ENCODE measurements at regions not wholly inside any gene's neighbourhood (a gene's known extent, or its start where the extent isn't known, plus 50 kb on each side); places are given as distances from the start of the nearest gene placed in this dataset.

DNA sequence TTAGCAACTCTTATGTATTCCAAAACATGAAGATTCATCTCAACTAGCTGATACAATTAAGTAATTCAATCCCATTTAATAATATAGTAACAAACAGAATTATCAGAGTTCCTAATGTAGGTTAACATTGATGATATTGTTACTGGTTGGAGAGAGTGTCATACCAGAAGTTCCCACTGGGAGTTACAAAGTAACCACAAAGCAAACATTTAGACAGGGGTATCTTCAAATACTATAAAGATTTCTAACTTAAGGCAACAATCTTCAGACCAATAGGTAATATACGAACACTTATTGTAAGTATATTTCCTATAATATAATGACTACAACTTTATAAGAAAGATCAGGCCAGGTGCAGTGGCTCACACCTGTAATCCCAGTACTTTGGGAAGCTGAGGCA lies 1372.9 kb upstream of the PIK3C3 start:
- TF ChIP-seq EZH2phosphoT487 (IDR thresholded peaks at IDR 0.05) = no peak
- TF ChIP-seq CTCF (IDR thresholded peaks at IDR 0.05) = peak; percentile 17
